Keratinocyte (primary cell): ENCODE measurements at regions not wholly inside any gene's neighbourhood (a gene's known extent, or its start where the extent isn't known, plus 50 kb on each side); places are given as distances from the start of the nearest gene placed in this dataset.

Experiments used
- DNase-seq: peaks from one replicate; pipeline ENCODE4 v3.0.0-alpha.2; 2011; ENCODE audit warnings: low read depth, missing footprints, low spot score
- FAIRE-seq: peaks from 2 replicates; lab custom pipeline; 2011; peaks lifted over from hg19 to GRCh38; lab: Jason Lieb, UNC
- H2AFZ ChIP-seq: 2 replicates; pipeline ENCODE4 v1.6.0; 2012; ENCODE audit warnings: low read length, control low read depth, inconsistent platforms; ENCODE audit not compliant: control insufficient read depth
- H3K27ac ChIP-seq: 2 replicates; pipeline ENCODE4 v1.5.1; 2011; ENCODE audit warnings: low read length; ENCODE audit not compliant: control insufficient read depth, insufficient read depth
- H3K27me3 ChIP-seq: 3 replicates; pipeline ENCODE4 v1.6.0; 2011; ENCODE audit warnings: low read length; ENCODE audit not compliant: control insufficient read depth, insufficient read depth; ENCODE audit errors: extremely low read depth
- H3K36me3 ChIP-seq, 2 experiments: 2 replicates in 1 of 2; 3 replicates in 1 of 2; pipeline ENCODE4 v1.5.1; 2011; ENCODE audit warnings: low read length in 2 of 2, mild to moderate bottlenecking in 1 of 2; ENCODE audit not compliant: control insufficient read depth in 2 of 2, insufficient read depth in 2 of 2; ENCODE audit errors: extremely low read depth in 1 of 2
- H3K4me1 ChIP-seq: 3 replicates; pipeline ENCODE4 v1.5.1; 2011; ENCODE audit warnings: low read length; ENCODE audit not compliant: control insufficient read depth, insufficient read depth; ENCODE audit errors: extremely low read depth
- H3K4me2 ChIP-seq: 3 replicates; pipeline ENCODE4 v1.6.0; 2011; ENCODE audit warnings: low read depth, low read length; ENCODE audit not compliant: control insufficient read depth, insufficient read depth; ENCODE audit errors: extremely low read depth
- H3K4me3 ChIP-seq, 3 experiments: fragments of 200-600 bp in 1 of 3; sonication (generic) in 1 of 3; 2 replicates in 2 of 3; 3 replicates in 1 of 3; pipeline ENCODE4 v1.5.1; 2011 to 2016; ENCODE audit warnings: low read length in 3 of 3, mild to moderate bottlenecking in 3 of 3, control low read depth in 2 of 3, inconsistent platforms in 1 of 3, low read depth in 1 of 3, mixed read lengths in 1 of 3, mixed run types in 1 of 3, moderate library complexity in 1 of 3; ENCODE audit not compliant: control insufficient read depth in 2 of 3, insufficient read depth in 2 of 3; ENCODE audit errors: extremely low read depth in 1 of 3
- H3K79me2 ChIP-seq: 2 replicates; pipeline ENCODE4 v1.6.0; 2012; ENCODE audit warnings: low read length; ENCODE audit not compliant: control insufficient read depth, insufficient read depth
- H3K9ac ChIP-seq: 3 replicates; pipeline ENCODE4 v1.6.0; 2011; ENCODE audit warnings: low read length; ENCODE audit not compliant: control insufficient read depth, insufficient read depth; ENCODE audit errors: extremely low read depth
- H3K9me1 ChIP-seq: 3 replicates; pipeline ENCODE4 v1.6.0; 2011; ENCODE audit warnings: low read length; ENCODE audit not compliant: control insufficient read depth, insufficient read depth; ENCODE audit errors: extremely low read depth
- H3K9me3 ChIP-seq: 2 replicates; pipeline ENCODE4 v1.5.1; 2012; ENCODE audit warnings: low read depth, low read length; ENCODE audit not compliant: control insufficient read depth
- H4K20me1 ChIP-seq: 3 replicates; pipeline ENCODE4 v1.6.0; 2011; ENCODE audit warnings: low read length; ENCODE audit not compliant: control insufficient read depth, insufficient read depth; ENCODE audit errors: extremely low read depth
- EZH2 ChIP-seq: IDR thresholded peaks from one replicate; pipeline ENCODE4 v1.6.1; 2012; ENCODE audit warnings: inconsistent platforms, mild to moderate bottlenecking, low read length, moderate library complexity
- dilution Hi-C: fragments of 300-500 bp; cut with MboI; formaldehyde crosslinking; loops from one replicate; pipeline ENCODE4 v1.7.0; 2020; ENCODE audit warnings: low sequenced_read_pairs; ENCODE audit not compliant: extremely low pct_ligation_motif_present
- TF ChIP-seq, protein P1 (sequence below), 3 experiments: IDR thresholded peaks in 1 of 3; conservative IDR thresholded peaks in 1 of 3; optimal IDR thresholded peaks in 1 of 3; 2 replicates in 2 of 3; 3 replicates in 1 of 3; pipeline versions ENCODE3 to v1.5.1; 2011; ENCODE audit warnings: low read length in 3 of 3, mild to moderate bottlenecking in 3 of 3, moderate library complexity in 2 of 3, control low read depth in 1 of 3, inconsistent platforms in 1 of 3; ENCODE audit not compliant: insufficient read depth in 2 of 3; ENCODE audit errors: extremely low read depth in 1 of 3

- Histone ChIP-seq H3K79me2 (no peaks in the 10 kb centered on the region), H3K4me1 (no peaks in the 10 kb centered on the region), H3K9ac (no peak overlapping the region), H2AFZ (no peak overlapping the region), H3K36me3 (no peaks in the 10 kb centered on the region), H3K9me1 (no peaks in the 10 kb centered on the region), H3K4me3 (no peak overlapping the region), H3K27ac (no peak overlapping the region), H3K4me2 (no peak overlapping the region), H3K27me3 (no peaks in the 10 kb centered on the region), H3K9me3 (no peaks in the 10 kb centered on the region), H4K20me1 (no peaks in the 10 kb centered on the region)
- TF ChIP-seq EZH2: no peak
- DNase-seq: no peak
- dilution Hi-C loops: no loop called here
- FAIRE-seq: no peak
Measured at GRCh38 chr7:115689941-115690340, 340.6 kb downstream of the TFEC start.

GRCh38 chr7:115683093-115683492 lies 347.5 kb downstream of the TFEC start:
- FAIRE-seq (no peak), DNase-seq (no peak)
- Histone ChIP-seq H3K9me1 (no peaks in the 10 kb centered on the region), H3K9ac (no peak overlapping the region), H3K79me2 (no peaks in the 10 kb centered on the region), H3K36me3 (no peaks in the 10 kb centered on the region), H3K9me3 (no peaks in the 10 kb centered on the region), H4K20me1 (no peaks in the 10 kb centered on the region), H3K27me3 (no peaks in the 10 kb centered on the region), H3K4me2 (no peak overlapping the region), H2AFZ (no peak overlapping the region), H3K4me3 (no peak overlapping the region), H3K27ac (no peak overlapping the region), H3K4me1 (no peaks in the 10 kb centered on the region)
- dilution Hi-C loops: no loop called here
- no peak for TF ChIP-seq EZH2

- H3K27ac ChIP-seq: no peak overlapping the region
- dilution Hi-C loops: no loop called here
- TF ChIP-seq, protein P1, sequence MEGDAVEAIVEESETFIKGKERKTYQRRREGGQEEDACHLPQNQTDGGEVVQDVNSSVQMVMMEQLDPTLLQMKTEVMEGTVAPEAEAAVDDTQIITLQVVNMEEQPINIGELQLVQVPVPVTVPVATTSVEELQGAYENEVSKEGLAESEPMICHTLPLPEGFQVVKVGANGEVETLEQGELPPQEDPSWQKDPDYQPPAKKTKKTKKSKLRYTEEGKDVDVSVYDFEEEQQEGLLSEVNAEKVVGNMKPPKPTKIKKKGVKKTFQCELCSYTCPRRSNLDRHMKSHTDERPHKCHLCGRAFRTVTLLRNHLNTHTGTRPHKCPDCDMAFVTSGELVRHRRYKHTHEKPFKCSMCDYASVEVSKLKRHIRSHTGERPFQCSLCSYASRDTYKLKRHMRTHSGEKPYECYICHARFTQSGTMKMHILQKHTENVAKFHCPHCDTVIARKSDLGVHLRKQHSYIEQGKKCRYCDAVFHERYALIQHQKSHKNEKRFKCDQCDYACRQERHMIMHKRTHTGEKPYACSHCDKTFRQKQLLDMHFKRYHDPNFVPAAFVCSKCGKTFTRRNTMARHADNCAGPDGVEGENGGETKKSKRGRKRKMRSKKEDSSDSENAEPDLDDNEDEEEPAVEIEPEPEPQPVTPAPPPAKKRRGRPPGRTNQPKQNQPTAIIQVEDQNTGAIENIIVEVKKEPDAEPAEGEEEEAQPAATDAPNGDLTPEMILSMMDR (optimal IDR thresholded peaks at IDR 0.05 in 1 of 3, IDR thresholded peaks at IDR 0.05 in 1 of 3, conservative IDR thresholded peaks at IDR 0.05 in 1 of 3; ENCODE audit: extremely low read depth in 1 of 3, insufficient read depth in 2 of 3, low read length in 3 of 3): no peak
- TF ChIP-seq EZH2: no peak
- H3K36me3 ChIP-seq: no peaks in the 10 kb centered on the region
- H3K9me3 ChIP-seq: no peaks in the 10 kb centered on the region
- H3K9me1 ChIP-seq: no peaks in the 10 kb centered on the region
- H3K4me3 ChIP-seq: no peak overlapping the region
- no peaks in the 10 kb centered on the region for H4K20me1 ChIP-seq
- H3K27me3 ChIP-seq: no peaks in the 10 kb centered on the region
- no peaks in the 10 kb centered on the region for H3K79me2 ChIP-seq
- H3K4me1 ChIP-seq: no peaks in the 10 kb centered on the region
- H3K4me2 ChIP-seq: no peak overlapping the region
- no peak overlapping the region for H3K9ac ChIP-seq
- no peak for FAIRE-seq
- no peak overlapping the region for H2AFZ ChIP-seq
- no peak for DNase-seq
Measured at GRCh38 chr7:115682507-115682906, 348.1 kb downstream of the TFEC start.
